OCI-LY7 (cell line): ENCODE measurements at regions not wholly inside any gene's neighbourhood (a gene's known extent, or its start where the extent isn't known, plus 50 kb on each side); places are given as distances from the start of the nearest gene placed in this dataset.

ENCODE experiments used
- EZH2phosphoT487 ChIP-seq: fragments of 200-600 bp; sonication (generic); IDR thresholded peaks from 2 replicates; pipeline ENCODE4 v1.6.1; 2018; ENCODE audit warnings: low read depth, borderline replicate concordance, mild to moderate bottlenecking, mixed run types, antibody characterized with exemption, low read length, moderate library complexity, mixed read lengths
- TF ChIP-seq, protein P1 (sequence below): fragments of 200-600 bp; sonication (generic); conservative IDR thresholded peaks from 2 replicates; pipeline ENCODE4 v1.5.1; 2014; ENCODE audit warnings: mild to moderate bottlenecking, antibody characterized with exemption, low read length, moderate library complexity, mixed read lengths

DNA sequence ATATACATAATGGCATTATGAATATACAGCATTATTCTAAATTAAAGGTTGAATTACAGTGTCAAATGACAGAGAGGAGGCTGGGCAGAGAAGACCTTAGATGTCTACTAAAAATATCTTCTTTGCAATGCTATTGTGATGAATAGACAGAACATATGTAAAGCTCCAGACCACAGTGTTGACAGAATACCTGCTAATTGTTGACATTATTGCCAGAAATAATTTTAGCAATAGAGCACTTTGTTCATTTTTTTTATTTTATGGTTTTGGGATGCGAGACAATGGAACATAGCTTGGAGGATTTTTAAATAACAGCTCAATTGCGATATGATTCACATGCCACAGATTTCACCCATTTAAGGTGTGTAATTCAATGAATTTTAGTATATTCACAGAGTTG lies 508.8 kb downstream of the PSAT1 start:
- TF ChIP-seq, protein P1, sequence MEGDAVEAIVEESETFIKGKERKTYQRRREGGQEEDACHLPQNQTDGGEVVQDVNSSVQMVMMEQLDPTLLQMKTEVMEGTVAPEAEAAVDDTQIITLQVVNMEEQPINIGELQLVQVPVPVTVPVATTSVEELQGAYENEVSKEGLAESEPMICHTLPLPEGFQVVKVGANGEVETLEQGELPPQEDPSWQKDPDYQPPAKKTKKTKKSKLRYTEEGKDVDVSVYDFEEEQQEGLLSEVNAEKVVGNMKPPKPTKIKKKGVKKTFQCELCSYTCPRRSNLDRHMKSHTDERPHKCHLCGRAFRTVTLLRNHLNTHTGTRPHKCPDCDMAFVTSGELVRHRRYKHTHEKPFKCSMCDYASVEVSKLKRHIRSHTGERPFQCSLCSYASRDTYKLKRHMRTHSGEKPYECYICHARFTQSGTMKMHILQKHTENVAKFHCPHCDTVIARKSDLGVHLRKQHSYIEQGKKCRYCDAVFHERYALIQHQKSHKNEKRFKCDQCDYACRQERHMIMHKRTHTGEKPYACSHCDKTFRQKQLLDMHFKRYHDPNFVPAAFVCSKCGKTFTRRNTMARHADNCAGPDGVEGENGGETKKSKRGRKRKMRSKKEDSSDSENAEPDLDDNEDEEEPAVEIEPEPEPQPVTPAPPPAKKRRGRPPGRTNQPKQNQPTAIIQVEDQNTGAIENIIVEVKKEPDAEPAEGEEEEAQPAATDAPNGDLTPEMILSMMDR, result no peak
- no peak for TF ChIP-seq EZH2phosphoT487
